Thoracic aorta (tissue), 2 donors: ENCODE measurements at regions not wholly inside any gene's neighbourhood (a gene's known extent, or its start where the extent isn't known, plus 50 kb on each side); places are given as distances from the start of the nearest gene placed in this dataset.

Experiments
- ATAC-seq: fragments of 150-250 bp; one replicate; pipeline ENCODE4 v1.8.0; 2017; ENCODE audit warnings: low read depth; ENCODE audit not compliant: insufficient number of reproducible peaks, low FRiP score
- DNase-seq: peaks from one replicate; pipeline ENCODE4 v3.0.0-alpha.2; 2020; ENCODE audit warnings: low spot score
- H3K27ac ChIP-seq, 2 donors: fragments of 200-600 bp; sonication (generic); 1 replicate in 1 of 2; 2 replicates in 1 of 2; pipeline ENCODE4 v1.5.1; 2016; ENCODE audit warnings: mild to moderate bottlenecking in 2 of 2, moderate library complexity in 2 of 2
- H3K27me3 ChIP-seq: fragments of 200-600 bp; sonication (generic); replicated peaks from 2 replicates; pipeline ENCODE4 v1.6.0; 2016; ENCODE audit warnings: mild to moderate bottlenecking; ENCODE audit not compliant: insufficient read depth
- H3K36me3 ChIP-seq: fragments of 200-600 bp; sonication (generic); one replicate; pipeline ENCODE4 v1.5.1; 2016
- H3K4me1 ChIP-seq, 2 donors: fragments of 200-600 bp; sonication (generic); 1 replicate in 1 of 2; 2 replicates in 1 of 2; pipeline versions ENCODE4 v1.5.1 to v1.6.0; 2016; ENCODE audit warnings: low read depth in 2 of 2, mild to moderate bottlenecking in 1 of 2; ENCODE audit not compliant: control insufficient read depth in 1 of 2
- H3K4me3 ChIP-seq: fragments of 200-600 bp; sonication (generic); 2 replicates; pipeline ENCODE4 v1.5.1; 2016; ENCODE audit warnings: mild to moderate bottlenecking
- H3K9me3 ChIP-seq: fragments of 200-600 bp; sonication (generic); 2 replicates; pipeline ENCODE4 v1.5.1; 2016
- TF ChIP-seq, protein P1 (sequence below): fragments of 200-600 bp; sonication (generic); IDR thresholded peaks from one replicate; pipeline ENCODE4 v1.5.1; 2019; ENCODE audit warnings: antibody characterized with exemption

- H3K4me3 ChIP-seq, result no peak overlapping the region
- TF ChIP-seq, protein P1, sequence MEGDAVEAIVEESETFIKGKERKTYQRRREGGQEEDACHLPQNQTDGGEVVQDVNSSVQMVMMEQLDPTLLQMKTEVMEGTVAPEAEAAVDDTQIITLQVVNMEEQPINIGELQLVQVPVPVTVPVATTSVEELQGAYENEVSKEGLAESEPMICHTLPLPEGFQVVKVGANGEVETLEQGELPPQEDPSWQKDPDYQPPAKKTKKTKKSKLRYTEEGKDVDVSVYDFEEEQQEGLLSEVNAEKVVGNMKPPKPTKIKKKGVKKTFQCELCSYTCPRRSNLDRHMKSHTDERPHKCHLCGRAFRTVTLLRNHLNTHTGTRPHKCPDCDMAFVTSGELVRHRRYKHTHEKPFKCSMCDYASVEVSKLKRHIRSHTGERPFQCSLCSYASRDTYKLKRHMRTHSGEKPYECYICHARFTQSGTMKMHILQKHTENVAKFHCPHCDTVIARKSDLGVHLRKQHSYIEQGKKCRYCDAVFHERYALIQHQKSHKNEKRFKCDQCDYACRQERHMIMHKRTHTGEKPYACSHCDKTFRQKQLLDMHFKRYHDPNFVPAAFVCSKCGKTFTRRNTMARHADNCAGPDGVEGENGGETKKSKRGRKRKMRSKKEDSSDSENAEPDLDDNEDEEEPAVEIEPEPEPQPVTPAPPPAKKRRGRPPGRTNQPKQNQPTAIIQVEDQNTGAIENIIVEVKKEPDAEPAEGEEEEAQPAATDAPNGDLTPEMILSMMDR, result no peak
- no peak overlapping the region for H3K27ac ChIP-seq
- ATAC-seq, result no peak
- no peaks in the 10 kb centered on the region for H3K4me1 ChIP-seq
- no peak for DNase-seq
- H3K27me3 ChIP-seq, result no peaks in the 10 kb centered on the region
- H3K9me3 ChIP-seq, result no peaks in the 10 kb centered on the region
- no peaks in the 10 kb centered on the region for H3K36me3 ChIP-seq
Measured at GRCh38 chr9:7388755-7389154, 410.8 kb downstream of the DMAC1 start.

GRCh38 chr9:7387840-7388239 is 411.7 kb downstream of the DMAC1 start:
- no peak for DNase-seq
- Histone ChIP-seq H3K9me3 (no peaks in the 10 kb centered on the region), H3K4me3 (no peak overlapping the region), H3K36me3 (no peaks in the 10 kb centered on the region), H3K4me1 (no peaks in the 10 kb centered on the region), H3K27ac (no peak overlapping the region), H3K27me3 (no peaks in the 10 kb centered on the region)
- TF ChIP-seq, protein P1, result no peak
- ATAC-seq, result no peak

DNA sequence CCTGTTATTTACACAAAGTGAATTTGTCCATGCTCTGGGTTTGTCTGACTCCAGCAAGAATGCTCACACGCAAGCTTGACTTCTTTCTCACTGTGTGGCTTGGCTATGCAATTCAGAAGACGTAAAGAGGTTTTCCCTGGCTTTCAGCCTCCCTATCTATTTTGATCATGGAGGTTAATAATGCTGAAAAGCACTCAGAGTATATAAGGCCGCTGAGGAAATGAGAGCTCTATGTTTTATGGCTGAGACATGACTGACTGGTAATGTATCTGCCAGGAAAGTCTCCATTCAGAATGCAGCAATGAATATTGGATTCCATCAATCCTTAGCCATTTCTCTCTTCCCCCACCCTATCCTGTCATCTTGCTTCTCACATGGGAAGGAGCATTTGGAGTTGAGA is 417.3 kb downstream of the DMAC1 start:
- H3K36me3 ChIP-seq, result no peaks in the 10 kb centered on the region
- no peak for ATAC-seq

DNA sequence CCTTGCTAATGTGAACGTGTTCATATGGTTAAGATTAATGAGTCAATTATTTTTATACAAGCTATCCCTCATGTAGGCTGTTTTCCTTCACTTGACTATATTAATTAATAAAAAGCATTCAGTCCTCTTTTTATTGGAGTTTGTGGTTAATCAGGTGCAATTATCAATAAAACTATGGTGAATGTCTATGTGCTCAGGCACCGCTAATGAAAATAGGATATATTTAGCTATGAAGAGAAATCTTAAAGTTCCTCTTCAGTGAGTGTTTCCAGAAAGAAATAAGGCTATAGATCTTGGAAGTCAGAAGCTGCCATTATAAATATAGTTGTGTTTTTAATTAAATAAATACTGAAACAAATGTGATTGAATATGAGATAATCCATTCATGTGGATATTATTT is 422.1 kb downstream of the DMAC1 start:
- Histone ChIP-seq H3K27ac (no peak overlapping the region), H3K27me3 (no peaks in the 10 kb centered on the region), H3K4me1 (no peaks in the 10 kb centered on the region), H3K4me3 (no peak overlapping the region), H3K36me3 (no peaks in the 10 kb centered on the region), H3K9me3 (no peaks in the 10 kb centered on the region)
- TF ChIP-seq, protein P1, result no peak
- no peak for DNase-seq
- ATAC-seq, result no peak

More for the DNA sequence above, 417.3 kb downstream of the DMAC1 start:
- no peak for DNase-seq
- no peaks in the 10 kb centered on the region for H3K27me3 ChIP-seq
- TF ChIP-seq, protein P1, result no peak
- no peaks in the 10 kb centered on the region for H3K4me1 ChIP-seq
- H3K27ac ChIP-seq, result no peak overlapping the region
- H3K9me3 ChIP-seq, result no peaks in the 10 kb centered on the region
- H3K4me3 ChIP-seq, result no peak overlapping the region

- H3K9me3 ChIP-seq, result no peaks in the 10 kb centered on the region
- TF ChIP-seq, protein P1, result no peak
- no peaks in the 10 kb centered on the region for H3K4me1 ChIP-seq
- no peak for DNase-seq
- ATAC-seq, result no peak
- no peak overlapping the region for H3K4me3 ChIP-seq
- no peaks in the 10 kb centered on the region for H3K27me3 ChIP-seq
- H3K27ac ChIP-seq, result no peak overlapping the region
- no peaks in the 10 kb centered on the region for H3K36me3 ChIP-seq
Measured at GRCh38 chr9:7376833-7377232, 422.7 kb downstream of the DMAC1 start.
